HG03342 (cell line): ENCODE measurements at regions not wholly inside any gene's neighbourhood (a gene's known extent, or its start where the extent isn't known, plus 50 kb on each side); places are given as distances from the start of the nearest gene placed in this dataset.
A peak's percentile ranks its signal among the peaks of the same experiment; 100 is the strongest.

Experiments used
- ATAC-seq: cut with Tn5 transposase; IDR thresholded peaks from one replicate; pipeline ENCODE4 v1.9.1; 2021; ENCODE audit warnings: mild to moderate bottlenecking, moderate library complexity; ENCODE audit not compliant: unreplicated experiment

DNA sequence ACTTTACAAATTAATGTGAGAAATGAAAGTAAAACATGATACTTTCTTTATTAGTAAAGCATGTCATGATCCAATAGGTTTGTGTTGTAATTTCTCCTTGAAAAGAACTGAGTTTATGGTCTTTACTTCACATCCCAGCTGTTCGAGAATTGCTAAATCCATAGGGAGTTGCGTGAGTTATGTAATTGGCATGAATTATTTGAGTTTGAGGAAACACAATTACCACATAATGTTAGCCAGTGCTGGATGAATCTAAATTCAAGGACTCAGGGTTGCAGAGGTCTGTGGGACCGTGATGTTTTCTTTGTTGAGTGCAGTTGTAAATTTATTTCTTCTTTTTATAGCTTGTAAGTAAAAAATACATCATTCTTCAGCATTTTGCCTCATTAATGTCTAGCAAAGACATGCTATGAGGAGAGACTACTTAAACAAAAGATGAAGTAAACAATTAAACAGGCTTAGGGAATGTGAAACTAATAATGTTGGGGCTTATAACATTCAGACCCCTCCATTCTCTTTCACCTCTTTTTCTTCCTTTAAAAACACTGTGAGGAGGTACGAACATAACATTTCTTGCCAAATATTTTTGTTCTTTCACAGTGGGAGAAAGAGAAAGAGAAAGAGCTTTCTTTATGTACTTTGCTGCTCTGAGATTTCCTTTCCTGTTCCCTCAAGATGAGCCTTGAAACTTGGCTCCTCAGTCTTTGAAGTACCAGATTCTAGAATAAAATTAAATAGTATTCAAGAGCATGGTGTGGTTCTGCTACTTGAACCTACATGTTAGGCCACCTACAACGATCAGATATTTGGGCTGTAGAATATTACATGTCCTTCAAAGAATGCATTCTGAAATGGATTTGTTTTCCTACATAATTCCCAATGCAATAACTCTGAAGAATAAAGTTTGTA lies 159.6 kb upstream of the ANK2 start:
- no peak for ATAC-seq

DNA sequence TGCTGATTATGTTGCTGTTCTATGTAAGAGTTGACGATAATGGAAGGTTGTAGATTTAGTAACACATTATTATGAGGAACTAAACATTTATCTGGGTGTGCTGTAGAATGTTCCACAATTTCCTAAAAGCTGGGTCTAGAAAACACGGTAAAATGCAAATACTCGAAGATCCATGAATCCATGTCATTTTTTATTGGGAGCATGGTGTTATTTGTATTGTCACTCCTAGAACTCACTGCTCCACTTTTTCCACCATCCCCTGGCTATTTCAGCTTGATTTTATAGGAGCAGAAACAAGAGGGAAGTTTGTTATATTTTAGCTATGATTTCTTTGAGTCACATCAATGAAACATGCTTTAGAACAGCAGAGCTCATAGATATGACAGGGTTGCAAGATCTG lies 155.0 kb upstream of the ANK2 start:
- no peak for ATAC-seq

DNA sequence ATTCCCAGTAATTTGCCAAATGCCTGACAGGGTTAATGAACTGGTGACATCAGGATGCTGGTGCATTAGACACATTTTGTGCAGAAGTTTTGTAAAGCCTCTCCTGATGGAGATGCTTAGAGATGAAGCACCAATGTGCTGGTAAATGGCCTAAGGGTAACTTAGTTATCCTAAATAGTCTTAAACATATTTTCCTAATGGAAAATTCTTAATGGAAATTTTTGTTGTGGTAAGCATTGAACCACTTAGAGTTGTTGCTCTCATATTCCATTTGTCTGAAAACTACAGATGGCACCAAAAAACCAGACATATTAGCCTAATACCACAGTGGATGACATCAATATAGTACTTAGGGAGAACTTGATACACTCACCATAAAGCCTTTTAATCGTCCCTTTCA lies 154.5 kb upstream of the ANK2 start:
- ATAC-seq: no peak

DNA sequence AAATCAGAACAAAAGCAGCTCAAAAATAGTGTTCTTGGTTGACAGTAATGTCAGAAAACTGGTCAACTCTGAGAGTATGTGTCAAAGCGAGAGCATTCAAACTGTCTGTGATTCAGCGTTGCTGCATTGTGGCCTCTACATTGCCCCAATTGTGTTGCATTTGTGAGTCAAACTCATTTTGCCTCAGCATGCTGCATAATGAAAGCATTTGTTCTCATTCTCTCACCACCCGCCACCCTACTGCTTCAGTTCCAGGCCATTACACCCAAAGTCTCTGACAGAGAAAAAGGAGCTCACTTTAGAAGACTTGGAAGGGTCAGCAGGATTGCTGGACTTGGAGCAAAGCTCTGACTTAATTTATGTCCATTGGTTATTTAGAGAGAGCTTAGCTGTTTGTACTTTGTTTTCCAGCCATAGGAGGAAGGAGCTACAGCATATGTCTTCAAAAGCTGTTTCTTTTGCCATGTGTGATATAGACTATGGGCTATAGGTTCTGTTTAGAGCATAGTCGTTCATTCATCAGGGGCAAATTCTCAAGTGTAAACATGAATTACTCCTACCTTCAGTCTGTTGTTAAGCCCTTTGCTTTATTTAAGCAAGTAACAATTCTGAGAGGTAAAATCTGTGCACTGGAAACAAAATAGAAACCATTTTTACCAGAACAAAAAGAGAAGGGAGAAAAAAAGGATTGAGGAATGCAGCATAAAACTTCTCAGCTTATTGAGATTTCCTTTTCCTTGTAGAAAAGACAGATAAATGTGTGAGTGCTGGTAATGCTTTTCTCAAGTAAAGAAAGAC lies 153.4 kb upstream of the ANK2 start:
- peak; percentile 60 for ATAC-seq

DNA sequence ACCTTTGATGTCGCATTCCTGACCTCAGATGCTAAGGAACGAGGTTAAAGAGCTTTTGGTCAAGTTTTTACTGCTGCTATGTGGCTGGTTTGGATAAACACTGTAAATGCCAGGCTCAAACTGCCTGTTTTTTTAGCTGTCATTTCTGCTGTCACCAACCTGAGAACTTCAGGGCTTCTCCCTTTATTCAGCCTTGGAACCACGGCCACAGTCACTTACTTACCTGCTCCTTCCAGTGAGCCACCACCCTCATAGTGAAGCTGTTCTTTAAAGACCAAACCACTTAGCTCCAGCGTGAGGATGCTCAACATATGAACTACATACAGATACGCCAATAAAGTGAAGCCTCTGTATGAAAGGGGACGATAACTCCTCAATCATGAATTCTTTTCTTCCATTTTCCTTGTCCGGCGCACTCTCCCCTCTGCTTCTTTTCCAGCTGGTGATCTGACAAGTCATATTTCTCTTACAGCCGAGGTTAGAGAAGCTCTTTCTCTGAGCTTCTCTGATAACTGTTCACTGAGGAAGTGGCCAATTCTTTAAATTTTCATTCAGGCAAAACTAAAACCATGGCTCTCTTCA lies 152.8 kb upstream of the ANK2 start:
- ATAC-seq: no peak

DNA sequence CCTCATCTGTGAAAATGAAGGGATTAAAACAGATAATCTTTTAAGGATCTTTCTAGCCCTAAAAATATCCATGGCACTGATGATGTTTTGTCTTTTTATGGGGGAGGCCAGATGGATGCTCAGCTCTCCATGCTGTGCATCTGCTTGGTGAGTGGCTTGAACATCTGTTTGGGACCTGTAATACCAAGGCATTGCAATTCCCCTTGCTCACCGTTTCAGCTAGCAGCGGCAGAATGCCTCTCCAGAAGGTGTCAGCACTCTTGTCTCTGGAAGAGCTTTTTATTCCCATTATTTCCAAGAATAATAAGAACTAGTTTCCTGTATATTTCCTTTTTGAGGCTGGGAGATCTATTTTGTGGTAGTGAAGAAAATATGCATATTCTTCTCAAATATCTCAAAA lies 151.9 kb upstream of the ANK2 start:
- no peak for ATAC-seq

DNA sequence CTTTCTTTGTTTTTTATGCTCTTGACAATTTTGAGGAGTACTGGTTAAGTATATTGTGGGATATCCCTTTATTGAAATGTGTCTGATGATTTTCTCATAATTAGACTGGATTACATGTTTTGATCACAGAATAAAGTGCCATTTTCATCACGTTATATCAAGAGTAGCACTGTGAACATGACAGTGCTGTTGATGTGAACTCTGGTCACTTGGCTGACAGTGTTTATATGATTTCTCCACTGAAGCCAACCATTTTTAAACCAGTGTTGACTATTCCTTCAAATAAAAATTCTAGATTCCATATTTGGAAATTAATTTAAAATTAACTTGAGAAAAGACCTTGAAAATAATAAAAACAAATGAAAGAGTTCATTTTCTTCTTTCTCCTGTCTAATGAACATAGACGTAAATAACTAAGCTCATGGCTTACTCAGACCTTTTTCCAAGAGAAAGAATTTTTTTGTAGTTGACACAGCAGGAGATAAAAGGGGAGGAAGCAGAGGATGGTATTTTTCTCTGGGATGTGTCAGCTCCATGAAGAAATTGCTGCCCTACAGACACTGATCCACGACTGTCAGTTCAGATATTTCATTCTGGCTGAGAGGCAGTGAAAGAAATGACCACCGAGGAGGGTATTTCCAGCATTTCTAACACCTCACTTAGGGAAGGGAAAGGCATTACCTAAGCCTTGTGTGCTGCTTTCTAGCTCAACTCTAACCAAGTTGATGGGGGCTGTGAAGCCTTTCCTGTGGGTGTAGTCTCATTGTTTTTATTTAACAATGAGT lies 150.9 kb upstream of the ANK2 start:
- no peak for ATAC-seq

DNA sequence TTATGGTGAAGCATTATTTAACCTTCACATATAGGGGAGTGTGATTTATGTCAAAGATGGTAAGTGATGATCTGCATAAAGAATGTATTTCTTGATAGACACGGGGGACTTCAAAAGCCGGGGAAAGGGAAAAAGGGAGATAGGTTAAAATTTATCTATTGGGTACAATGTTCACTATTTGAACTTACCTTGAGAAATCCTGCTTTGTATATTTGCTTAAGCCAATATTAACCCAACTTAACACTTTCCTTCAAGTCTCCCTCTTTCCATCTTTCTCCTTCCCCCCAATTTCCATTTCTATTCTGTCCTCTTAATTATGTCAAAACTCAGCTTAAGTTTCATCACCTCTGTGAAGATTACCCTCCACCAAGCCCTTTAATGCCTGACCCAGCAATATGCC lies 149.0 kb upstream of the ANK2 start:
- ATAC-seq: no peak

DNA sequence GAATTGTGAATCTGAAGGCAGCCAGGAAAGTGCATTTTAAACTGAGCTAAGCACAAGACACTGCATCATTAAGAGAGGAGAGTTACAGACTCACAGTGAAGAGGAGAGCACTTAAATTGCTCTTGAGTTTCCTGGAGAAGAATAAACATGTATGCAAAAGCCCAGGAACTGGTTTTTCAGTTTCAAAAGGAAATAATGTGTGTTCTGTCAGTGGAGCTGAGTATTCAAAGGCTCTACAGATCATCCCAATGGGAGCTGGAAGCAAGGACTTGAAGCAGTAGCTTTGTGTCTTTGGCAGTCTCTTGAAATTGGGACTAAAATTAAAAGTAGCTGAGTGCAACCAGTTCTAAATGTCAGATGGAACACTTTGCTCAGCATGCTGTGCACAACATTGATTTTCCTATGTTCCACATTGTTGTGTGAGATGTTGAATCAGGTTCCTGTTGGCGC lies 147.5 kb upstream of the ANK2 start:
- no peak for ATAC-seq

DNA sequence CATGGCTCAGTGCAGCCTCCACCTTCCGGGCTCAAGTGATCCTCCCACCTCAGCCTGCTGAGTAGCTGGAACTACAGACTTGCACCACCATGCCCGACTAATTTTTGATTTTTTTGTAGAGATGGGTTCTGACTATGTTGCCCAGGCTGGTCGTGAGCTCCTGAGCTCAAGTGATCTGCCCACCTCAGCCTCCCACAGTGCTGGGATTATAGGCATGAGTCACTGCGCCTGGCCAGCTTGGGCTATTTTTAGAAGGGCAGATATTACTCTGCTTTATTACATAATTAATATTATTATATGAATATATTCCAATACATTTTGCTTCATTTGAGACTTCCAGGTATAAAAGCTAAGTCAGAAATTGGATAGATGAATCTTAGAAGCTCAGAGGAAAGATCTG lies 143.7 kb upstream of the ANK2 start:
- ATAC-seq: no peak

DNA sequence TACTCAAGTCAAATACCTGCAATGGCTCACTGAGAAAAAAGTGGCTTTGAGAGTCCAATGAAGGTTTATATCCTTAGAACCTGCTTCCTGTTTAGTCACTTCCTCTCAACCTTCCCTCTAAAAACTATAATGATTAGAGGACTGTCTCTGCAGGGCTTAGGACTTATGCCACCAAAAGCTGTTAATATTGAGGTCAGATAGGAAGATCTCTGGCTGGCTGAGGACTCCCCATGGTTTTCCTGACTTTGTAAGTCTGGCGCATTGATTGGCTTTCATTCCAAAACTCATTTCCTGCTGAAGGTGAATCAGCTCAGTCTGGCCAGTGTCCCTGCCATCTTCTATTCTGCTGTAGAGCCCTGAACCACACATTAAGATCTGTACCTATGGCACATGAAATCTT lies 140.9 kb upstream of the ANK2 start:
- no peak for ATAC-seq

DNA sequence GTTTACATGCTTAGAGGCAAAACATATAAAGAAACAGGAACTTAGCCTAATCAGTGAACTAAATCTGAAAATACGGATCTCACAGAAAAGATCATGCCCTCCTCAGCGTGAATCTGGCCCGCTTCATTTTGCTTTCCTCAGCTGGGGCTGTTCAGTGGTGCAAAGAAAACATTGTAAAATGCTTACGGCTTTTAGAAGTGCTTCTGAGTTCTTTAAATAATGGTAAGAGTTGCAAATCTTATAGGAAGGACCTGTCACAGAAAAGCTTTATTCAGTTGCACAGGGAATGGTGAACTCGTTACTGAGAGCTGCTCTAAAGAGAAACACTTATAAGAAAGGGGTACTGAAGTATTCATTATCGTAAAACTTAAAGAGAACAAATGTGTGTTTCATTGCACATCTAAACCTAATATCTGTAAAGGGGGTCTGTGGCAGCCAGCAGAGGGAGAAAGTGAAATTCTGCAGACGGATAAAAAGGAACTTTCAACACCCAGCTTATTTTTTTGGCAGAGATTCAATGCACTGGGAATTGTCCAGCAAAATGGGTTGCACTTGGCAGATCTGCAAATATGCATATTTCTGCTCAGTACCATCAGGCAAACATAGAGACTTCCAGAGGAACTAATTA lies 139.2 kb upstream of the ANK2 start:
- no peak for ATAC-seq

DNA sequence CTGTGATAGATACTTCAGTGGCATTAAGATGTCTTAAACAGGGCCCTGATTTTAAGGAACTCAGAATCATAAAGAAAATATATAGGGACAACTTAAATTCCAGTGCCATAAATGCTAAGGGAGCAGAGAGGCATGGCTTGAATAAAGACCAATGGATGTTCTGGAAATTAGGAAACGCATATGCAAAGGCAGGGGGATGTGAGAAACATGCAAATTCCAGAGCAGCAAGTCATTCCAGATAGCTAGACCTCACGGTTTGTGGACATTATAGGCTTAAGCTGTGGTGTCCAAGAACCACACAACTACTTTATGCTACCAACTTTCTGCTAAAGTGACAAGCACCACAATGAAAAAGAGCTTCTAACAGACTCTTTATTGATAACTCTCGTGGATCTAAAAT lies 132.6 kb upstream of the ANK2 start:
- no peak for ATAC-seq

DNA sequence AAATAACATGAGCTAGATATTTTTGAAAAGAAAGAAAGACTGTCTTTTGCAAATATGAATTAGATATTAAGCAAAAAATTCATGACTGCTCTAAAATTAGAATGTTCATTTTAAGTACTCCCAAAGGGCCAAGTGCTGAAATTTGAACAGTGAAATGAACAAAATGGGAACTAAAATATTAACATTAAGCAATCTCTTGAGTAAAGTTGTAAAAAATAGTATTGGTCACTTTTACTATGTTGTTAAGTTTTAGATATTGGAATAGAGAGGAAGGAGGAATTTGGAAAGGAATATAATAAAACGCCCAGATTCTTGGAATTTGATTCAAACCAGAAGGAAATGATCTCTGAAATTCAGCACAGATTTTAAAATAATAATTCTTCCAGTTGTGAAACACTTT lies 125.9 kb upstream of the ANK2 start:
- no peak for ATAC-seq

DNA sequence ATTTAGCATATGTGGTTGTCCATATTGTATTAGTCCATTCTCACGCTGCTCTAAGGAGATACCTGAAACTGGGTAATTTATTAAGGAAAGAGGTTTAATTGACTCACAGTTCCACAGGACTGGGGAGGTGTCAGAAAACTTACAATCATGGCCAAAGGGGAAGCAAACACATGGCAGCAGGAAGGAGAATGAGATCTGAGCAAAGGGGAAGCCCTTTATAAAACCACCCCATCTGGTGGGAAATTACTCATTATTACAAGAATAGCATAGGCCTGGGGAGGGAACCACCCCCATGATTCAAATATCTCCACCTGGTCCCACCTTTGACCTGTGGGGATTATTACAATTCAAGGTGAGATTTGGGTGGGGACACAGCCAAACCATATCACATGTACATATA lies 122.6 kb upstream of the ANK2 start:
- no peak for ATAC-seq

DNA sequence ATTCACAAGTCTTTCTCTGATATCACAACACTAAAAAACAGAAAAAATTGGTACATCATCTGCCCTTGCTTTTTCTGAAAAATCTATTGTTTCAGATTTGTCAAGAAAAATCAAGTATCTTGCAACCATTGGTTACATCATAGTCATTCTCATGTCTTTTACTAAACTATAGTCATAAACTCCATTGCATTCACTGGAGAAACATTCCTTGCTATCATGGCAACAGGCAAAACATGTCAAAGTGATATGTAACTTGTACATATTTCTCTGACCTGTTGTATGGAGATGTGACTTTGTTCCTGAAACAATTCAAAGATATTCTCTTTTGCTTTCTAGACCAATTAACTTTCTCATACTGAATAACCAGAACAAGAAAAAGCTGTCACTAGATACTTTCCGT lies 121.9 kb upstream of the ANK2 start:
- no peak for ATAC-seq

DNA sequence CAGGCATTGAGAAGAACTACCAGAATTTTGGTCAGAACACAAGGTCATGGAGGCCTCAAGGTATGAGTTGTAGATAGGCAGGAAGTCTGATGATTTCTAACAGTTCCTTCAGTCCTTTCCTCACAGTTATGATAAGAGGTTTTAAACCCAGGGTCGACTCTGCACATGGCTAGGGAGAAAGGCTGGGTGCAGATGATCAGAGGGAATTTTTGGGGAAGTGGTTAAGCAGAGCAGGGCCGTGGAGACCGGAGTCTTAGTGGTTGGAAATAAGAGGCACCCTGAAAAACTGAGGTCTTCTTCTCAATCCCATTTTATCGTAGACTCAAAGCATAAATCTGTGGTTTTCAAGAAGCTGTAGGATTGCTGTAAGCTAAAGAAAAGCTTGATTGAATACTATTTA lies 118.5 kb upstream of the ANK2 start:
- ATAC-seq: no peak

DNA sequence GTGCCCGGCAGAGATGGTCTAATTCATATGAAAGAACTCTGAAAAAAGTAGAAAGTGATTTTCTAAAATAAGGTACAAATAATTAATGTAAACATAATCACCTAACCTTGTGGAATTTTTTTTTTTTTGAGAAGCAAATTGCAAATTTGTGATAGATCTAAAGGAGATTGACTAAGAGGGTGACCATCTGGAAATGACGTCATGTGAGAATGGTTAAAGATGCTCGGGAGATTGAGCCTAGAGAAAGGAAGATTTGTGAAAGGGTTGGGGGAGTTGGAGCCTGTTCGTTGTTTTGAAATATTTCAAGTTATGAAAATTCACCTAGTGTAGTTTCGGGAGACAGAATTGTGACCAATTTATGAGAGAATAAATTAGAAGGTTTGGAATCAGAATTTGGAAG lies 115.7 kb upstream of the ANK2 start:
- ATAC-seq: no peak

DNA sequence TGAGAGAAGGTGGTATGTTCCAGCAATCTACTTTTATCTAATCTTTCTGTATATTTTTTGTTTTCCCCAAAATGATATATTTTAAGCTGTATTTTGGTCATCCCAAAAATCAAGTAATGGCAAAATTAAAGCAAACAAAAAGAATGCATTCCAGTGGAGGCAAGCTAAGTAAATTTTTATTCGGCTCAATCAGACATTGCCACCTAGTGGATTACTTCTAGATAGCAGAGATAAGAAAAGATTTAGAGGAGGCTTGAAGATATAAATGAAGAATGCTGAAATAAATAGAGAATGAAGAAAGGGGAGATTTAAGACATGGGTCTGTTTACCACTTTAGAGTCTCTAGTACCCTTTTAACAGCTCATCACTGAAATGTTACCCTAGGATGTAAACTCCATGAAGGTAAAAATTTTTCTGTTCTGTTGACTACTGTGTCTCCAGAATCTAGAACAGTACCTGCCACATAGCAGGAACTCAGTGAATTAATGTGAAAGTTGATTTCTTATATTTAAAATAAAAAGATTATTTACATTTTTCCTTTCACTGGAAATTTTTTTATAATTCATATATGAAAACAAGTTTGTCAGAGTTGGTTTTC lies 110.9 kb upstream of the ANK2 start:
- peak; percentile 63 for ATAC-seq

DNA sequence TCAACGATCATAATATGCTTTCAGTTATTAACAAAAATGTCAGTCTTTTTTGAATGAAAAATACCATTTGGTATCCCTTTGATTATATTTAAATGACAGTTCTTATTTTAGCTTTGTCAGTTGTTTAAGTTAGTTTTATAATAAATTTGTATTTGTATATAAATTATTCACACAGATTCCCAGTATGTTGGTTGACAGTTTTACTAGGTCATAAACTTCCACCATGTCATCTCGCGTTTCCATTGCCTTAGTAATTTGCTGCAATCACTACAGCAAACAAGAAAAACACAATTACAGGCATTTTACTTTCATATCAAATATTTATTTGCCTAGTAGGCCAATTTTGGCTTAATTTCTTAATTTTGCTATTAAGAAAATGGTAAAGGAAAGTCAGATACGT lies 109.6 kb upstream of the ANK2 start:
- ATAC-seq: no peak
